ENCODE measurements at regions not wholly inside any gene's neighbourhood (a gene's known extent, or its start where the extent isn't known, plus 50 kb on each side); places are given as distances from the start of the nearest gene placed in this dataset.

DNA sequence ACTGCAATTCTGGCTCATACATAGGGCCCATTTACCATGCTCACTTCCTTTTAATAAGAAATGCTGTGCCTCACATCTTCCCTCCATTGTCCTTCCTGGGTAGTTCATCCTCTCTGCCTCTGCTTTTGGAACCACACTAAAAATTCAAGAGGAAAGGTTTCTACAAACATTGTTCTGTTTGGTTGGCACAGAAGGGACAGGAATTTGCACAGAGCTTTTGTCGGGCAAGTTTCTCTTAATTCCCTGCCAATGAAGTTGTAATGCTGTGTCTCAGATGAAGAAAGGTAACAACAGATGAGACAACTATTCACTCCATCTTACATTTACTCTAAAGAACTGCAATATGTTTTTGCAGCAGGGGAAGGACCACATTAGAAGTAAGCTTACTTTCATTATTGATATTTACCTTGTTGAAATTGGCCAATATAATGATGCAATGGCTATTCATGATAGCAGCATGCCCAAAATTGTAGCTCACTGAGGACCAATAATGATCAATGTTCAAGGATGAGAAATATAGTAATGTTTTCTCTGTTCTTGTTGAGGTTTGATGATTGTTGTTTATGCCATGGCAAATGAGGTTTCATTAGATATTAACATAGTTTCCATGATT is 82.5 kb upstream of the HMHB1 start:
- no peak for DNase-seq

DNA sequence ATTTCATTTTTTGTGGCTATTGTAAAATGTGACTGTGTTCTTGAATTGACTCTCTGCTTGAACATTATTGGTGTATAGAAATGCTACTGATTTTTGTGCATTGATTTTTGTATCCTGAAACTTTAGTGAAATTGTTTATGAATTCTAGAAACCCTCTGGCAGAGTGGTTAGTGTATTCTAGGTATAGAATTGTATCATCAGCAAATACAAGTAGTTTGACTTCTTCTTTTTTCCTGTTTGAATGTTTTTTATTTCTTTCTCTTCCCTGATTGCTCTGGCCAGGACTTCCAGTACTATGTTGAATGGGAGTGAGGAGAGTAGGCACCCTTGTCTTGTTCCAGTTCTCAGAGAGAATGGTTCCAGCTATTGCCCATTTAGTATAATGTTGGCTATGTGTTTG is 88.8 kb upstream of the HMHB1 start:
- no peak for DNase-seq

DNA sequence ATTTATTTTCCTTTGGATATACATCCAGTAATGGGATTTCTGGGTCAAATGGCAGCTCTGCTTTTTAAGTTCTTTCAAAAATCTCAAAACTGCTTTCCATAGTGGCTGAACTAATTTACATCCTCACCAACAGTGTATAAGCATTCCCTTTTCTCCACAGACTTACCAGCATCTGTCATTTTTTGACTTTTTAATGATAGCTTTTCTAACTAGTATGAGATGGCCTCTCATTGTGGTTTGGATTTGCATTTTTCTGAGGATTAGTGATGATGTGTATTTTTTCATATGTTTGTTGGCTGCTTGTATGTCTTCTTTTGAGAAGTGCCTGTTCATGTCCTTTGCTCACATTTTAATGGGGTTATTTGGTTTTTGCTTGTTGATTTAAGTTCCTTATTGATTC is 90.0 kb upstream of the HMHB1 start:
- no peak for DNase-seq

DNA sequence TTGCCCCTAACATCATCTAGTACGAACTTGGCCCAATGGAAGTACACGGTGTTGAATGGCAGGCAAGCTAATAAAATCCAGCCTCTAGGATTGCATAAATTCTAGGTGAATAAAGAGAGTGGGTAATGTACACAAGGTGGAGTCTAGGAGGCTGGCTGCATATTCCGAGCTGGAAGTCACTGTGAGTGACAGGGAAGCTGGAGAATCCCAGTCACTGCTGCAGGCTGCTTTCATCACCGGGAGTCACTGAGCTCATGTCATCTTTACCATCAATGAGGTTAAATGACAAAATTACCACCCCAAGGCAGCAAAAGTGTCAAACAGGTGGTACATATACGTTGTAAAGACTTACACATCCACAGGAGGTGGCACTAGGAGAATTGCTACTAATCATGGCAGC is 91.3 kb upstream of the HMHB1 start:
- DNase-seq, result no peak

DNA sequence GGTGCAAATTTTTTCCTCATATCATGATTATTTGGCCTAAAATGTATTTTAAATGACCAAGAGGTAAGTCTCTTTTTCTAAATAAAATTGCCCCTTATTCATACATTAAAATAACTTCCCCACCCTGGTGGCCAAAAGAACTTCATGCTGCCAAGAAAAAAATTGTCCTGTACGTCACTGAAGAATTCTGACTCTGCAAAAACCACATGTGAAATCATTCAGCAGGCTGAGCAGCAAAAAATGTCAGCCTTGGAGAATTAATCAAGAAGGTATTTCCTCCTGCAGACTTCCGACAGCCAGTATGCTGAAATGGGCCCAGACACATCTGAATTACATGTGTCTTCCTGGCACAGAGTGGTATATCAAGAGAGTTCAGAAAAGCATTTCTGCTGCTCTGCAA is 94.6 kb upstream of the HMHB1 start:
- peak; percentile 80 for DNase-seq

DNA sequence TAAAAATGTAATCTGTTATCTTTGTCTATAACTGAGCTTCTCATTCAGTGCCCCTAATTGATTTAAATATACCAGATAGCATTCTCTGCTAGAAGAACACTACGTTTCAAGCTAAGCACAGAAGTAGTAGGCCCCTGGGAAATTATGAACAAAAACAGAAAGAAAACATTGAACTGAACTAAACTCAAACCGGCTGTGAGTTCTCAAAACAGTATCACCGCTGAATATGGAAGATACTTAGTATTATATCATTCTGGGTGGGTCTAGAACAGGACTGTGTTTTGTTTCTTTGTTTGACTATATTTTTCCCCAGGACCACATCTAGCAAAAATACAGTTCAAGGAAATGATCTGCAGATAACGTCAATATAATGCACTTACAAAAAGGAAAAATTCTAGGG is 95.1 kb upstream of the HMHB1 start:
- no peak for DNase-seq

DNA sequence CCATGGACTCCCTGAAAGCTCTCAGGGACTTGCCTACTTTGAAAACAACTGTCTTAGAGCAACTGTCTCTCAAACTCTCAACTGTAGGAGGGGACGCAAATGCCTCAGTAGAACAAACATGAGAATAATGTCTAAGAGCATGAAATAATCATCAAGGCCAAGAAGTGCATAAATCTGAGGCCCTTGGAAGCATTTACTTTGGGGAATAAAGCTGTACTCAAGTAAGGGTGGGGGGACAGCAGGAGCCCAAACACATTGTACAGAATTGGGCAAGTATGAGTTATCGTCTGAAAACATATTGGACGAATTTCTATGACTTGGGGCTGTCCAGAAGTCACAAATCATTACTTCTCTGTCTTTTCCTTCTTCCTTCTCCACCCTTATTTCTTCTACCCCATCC is 96.3 kb upstream of the HMHB1 start:
- no peak for DNase-seq

DNA sequence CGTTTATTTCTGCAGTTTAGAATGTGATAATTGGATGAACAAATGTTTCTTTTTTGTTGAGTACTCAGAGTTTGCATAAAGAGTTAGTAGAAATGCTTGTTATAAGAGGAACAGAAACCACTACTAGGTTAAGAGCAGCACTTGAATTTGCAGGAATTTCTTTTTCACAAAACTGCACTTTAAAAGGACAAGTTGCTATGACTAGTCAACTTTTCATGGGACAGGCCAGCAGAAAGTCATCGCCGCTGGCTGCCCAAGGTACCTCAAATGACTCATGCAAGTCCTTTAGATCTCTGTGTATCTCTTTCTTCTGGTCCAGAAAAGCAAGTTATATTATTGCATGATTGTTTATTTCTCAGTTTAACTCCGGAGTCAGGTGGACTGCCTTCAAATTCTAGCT is 97.3 kb upstream of the HMHB1 start:
- DNase-seq, result peak; percentile 18

DNA sequence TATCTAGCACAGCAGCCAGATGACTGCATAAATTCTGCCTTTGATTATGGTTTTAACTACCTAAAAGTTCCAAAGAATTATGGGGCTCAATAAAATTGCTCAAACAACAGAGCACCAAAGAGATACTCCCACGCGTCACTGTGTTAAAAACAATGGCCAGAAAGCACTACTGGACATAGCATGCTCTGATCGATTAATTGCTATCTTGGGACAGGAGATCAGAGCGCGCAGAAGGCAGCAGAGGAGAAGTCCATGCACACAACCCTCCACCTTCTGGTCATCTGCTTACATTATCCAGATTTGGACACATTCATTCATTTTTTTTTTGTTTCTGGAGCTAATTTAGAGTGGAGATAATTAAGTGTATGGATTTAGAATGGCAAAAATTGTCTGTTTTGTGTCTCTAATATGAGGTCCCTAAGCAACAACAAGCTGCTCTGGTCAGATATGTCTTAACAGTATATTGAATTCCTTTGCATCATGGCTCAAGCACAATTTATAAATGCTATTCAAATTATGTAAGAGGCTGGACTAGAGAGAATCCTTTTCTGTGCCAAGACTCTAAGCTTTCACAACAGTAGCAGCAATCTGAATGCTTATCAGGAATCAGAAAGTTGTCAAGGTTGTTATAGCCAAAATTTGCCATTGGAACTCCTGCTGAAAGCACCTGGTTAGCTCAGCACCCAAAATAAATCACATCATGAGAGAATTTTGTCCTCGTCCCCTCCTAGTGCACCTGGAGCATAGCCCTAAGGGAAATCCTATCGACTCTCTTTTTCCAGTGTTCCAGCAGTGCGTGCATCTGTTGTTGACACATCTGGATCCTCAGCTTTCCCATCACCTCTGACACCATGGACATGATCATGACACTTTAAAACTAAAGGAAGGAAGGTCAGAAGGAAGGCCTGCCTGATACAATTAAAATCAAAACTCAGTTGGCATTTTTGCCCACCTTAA is 98.6 kb upstream of the HMHB1 start:
- DNase-seq, result no peak

DNA sequence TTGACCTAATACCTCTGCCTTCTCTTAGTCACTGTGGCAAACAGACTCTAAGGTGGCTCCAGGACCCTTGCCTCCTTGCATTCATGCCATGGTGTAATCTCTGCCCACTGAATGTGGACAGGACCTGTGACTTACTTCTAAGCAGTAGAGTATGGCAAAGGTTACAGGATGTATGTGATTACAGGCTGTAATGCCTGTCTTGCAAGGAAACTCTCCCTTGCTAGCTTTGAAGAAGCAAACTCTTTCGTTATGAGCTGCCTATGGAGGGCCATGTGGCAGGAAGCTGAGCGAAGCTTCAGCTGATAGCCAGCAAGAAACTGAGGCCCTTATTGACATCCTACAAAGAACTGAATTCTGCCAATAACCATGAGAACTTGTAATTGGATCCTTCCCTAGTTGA is 103.3 kb upstream of the HMHB1 start:
- DNase-seq, result no peak

DNA sequence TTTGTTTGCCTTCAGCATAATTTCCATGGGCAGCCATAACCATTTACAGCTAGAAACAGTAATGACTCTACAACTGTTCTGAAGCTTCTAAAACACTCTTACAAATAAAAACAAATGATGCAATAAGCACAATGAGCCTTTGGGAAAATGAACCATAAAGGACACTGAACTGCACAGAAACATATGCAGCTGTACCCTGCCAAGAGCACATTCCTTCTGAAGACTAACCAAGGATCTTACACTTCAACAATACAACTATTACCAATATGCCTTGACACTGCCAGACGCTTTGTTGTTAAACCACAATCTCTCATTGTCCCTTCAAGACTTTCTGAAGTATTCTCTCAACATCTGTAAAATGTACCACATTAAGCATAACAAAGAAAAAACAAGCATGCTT is 104.2 kb upstream of the HMHB1 start:
- DNase-seq, result no peak

DNA sequence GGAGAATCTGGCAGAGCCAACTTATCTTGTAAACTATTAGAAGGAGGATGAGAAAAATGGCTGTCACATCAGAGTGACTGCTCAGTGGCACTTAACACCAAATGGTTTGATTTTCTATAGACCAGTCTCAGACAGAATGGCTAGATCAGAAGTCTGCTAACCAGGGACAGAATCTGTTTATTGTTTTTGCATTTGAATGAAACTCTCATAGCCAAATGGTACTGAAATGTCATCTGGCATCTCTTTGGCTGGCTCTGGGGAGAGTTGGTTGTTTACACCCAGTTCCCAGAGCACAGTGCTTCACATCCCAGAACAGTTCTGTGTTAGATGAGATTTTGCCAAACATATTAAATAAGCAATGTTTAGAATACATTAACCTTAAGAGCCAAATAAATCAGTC is 106.6 kb upstream of the HMHB1 start:
- no peak for DNase-seq

DNA sequence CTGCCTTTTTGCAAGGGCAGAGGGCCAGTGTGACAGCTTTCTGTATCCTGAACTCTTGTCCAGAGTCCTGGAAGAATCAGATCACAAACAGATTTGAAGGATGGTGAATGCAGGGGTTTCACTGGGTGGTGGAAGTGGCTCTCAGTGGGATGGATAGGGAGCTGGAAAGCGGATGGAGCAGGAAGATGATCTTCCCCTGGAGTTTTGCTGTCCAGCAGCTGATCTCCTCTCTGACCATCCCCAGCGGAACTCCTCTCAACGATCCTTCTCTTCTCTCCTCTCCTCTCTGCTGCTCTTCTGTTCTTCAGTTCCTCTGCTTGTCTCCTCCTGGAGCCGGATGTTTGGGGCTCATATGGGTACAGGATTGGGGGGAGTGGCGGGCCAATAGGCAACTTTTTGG is 108.3 kb upstream of the HMHB1 start:
- no peak for DNase-seq

DNA sequence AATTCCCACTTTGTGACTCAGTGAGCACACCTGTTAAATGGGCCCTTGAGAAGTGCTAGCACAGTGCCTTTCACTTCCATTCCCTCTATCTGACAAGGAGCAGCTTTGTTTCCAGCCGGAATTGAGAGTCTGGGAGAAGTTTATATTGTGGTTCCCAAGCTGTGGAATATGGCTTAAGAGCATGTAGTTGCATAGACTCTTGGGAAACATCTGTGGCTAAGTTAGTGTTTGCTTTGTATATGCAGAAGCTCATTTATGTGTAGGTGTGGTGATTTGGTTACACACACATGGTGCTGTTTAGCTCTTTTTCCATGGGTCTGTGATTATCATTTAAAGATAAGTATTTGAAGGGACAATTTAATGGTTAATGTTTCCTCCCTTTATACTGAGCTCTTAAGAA is 110.5 kb upstream of the HMHB1 start:
- no peak for DNase-seq

DNA sequence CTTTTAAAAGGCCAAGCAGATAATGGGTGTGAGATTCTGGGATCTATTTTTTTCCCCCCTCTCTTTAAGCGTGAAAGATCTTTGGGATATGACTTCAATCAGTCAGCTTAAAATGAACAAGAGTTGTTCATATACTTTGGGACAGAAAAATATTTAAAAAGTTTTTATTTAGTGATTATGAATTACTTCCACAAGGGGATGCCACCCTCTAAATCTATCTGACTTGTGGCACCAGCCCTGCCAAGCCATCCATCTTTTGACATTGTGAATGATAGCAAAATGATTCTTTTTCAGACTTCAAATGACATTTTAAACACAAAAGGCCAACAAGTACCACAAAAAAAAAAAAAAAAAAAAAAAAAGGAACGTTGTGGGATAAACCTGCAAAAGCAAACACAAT is 111.0 kb upstream of the HMHB1 start:
- peak; percentile 3 for DNase-seq

DNA sequence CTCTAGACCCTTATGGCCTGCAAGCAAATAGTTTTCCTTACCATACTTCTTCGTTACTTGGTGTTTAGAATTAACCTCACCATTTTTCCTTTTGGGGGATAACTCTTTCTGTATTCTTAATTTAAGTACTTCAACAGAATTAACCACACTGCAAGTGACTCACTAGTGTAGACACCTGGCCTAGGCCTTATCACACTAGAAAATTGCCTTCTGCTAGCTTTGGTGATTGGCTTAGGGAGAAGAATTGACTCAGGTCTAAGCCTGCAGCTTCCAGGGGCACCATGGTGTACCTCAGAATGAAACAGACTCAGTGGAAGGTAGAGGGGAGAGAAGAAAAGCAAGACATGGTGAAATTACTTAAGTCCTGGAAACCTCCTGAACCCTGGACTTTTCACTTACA is 112.8 kb upstream of the HMHB1 start:
- no peak for DNase-seq

DNA sequence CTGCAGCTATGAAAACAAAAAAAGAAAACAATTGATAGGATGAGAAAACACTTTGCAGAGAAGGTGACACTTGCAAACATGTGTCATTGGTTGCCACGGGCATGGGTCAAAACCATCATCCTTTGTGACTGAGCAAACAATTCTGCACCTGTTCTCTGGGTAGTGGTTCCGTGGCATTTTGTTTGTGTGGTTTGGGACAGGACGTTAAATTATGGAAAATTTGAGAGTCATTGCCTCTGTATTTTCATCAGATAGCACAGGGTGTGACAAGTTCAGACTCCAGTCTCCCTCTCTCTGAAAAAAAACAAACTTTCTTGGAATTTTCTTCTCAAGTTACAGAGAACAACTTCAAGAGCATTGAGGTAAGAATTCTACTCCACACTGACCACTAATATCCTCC is 113.4 kb upstream of the HMHB1 start:
- no peak for DNase-seq

DNA sequence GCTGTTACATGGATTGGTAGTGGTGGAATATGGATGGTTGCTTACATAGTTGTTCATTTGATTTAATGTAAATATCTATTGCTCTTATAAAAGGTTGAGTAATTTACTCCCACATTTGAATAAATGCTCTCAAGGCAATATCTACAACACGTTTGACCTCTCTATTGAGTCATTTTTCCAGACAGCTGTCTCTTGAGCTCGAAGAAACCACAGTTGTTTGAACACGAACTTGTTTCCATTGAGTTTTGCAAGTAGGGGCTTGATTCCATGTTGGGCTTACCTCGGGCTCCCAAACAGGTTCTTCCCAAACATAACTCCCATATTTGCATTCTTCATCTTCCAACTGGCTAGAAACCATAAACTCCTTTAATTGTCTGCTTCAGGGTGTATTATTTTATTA is 115.0 kb upstream of the HMHB1 start:
- no peak for DNase-seq

DNA sequence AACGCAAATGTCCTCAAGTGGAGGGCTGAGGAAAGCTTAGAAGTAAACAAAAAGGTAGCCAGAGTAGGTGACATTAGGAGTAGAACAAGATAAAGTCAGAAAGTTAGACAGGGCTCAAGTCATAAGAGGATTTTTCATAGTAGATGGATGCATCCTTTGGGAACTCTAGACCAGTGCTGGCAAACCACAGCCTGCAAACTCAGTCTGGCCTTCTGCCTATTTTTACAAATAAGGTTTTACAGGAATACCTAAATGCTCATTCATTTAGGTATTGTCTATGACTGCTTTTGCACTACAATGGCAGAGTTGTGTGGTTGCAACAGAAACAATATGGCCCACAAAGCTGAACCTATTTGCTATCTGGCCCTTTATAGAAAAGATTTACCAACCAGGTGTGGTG is 116.0 kb upstream of the HMHB1 start:
- no peak for DNase-seq

DNA sequence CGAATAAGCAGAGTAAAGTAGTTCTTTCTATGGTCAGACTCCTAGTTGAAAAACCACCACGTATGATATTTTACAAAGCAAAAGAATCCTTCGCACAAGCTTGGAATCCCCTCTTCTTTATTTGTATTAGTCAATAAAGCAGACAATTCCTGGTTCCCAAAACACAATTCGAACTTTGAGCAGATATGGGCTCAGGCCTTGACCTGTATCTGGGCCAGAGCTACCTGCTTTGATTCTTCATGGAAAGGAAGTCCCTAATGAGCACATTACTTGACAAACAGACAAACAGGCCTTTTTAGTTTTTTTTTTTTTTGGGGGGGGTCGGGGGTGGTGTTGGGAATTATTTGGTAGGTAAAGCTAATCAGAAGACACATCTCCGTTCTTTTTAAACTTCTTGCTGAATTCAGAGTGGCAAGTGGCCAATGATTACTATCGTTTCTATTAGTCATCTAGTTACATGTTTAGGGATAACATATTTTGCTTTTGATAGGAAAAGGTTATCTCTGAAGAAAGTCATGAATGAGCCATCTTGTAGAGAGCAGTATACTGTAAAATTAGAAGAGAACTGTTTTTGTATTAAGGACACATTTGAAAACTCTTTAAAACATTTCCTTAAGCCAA is 116.6 kb upstream of the HMHB1 start:
- DNase-seq, result no peak

DNA sequence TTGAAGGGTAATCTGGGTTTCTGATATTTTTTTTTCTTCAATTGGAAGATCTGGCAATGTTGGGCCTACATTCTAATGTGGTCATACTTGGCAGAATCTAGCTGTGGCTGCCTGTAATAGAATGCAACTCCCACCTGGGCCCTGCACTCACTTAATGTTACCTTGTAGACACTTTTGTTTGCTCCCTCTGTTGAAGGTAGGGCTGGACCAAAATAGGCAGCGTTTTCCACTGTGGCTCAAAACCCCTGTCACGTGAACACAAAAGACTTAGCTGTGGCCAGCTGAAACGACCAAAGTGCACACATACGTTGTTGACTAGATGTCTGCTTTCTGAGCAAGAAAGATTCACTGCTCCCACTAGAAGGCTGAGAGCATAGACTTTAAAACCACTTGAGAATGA is 117.6 kb upstream of the HMHB1 start:
- no peak for DNase-seq

DNA sequence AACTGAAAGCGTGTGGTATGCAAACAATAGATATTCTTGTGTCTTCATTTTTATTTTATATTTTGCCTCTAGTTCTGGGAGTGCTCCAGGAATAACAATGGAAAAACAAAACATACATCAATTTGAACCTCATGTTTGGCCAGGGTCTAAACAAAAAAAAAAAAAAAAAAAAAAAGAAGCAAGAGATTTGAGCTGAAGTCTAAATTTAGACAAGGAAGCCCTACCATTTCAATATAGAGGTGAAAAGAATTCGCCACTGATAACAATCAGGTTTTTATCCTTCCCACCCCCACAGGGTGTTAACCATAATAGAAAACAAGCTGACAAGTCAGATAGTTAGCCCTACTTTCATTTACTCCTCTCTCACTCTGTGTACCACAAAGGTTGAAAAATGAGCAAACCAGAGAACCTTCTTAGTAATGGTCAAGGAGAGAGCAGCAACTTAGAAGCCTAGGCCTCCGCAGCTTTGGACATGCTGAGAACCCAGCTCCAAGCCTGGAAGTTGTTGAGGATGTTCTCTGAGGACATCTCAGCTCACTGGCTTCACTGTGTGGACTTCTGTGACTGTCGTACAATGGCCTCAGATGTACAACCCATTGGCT is 118.2 kb upstream of the HMHB1 start:
- DNase-seq, result no peak

DNA sequence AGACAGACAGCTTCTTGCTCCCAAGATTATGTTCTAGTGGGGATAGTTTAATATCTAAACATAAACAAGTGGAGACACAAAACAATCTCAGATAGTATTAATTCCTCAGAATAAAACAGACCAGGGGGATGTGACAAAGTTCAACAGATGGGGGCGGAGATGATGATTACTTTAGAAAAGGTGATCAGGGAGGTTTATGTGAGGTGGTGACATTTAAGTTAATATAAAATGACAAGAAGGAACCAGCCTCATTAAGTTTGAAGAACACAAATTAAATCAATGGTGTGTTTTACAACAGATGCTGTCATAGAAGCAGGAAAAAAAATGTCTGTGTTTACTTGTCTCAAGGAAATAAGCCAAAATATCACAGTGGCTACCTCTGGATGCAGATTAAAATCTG is 119.6 kb upstream of the HMHB1 start:
- DNase-seq, result no peak

DNA sequence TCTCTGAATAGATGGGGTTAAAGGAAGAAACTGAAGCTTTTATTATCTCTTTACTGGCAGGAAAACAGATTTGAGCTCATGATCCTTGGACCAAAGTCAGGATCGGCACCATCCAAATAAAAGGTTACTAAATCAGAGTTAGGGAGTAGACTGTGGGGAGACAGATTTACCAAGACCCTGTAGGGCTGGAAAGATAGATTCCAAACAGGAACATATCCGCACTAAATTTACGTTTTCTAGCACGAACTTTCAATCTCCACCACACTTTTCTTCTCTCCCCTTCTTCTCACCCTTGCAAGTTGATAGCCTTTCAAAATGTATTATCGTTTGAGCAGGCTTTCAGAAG is 120.0 kb upstream of the HMHB1 start:
- DNase-seq, result no peak

All from HCEC 1CT (cell line).